HG03342 (cell line): ENCODE measurements at regions not wholly inside any gene's neighbourhood (a gene's known extent, or its start where the extent isn't known, plus 50 kb on each side); places are given as distances from the start of the nearest gene placed in this dataset.
"Not testable (repeated sequence)": the region's sequence is repeated elsewhere in the genome, so short reads cannot be mapped to it uniquely, and the experiment has no call there.

Experiments used
- ATAC-seq: cut with Tn5 transposase; IDR thresholded peaks from one replicate; pipeline ENCODE4 v1.9.1; 2021; ENCODE audit warnings: mild to moderate bottlenecking, moderate library complexity; ENCODE audit not compliant: unreplicated experiment

- ATAC-seq: no peak
These were observed 73.0 kb downstream of the GBP6 start for GRCh38 chr1:89436856-89437255.

GRCh38 chr1:89438301-89438700, 74.4 kb downstream of the GBP6 start:
- ATAC-seq: not testable (repeated sequence)

- no peak for ATAC-seq
These were observed 77.1 kb downstream of the GBP6 start for GRCh38 chr1:89440911-89441310.

GRCh38 chr1:89444791-89445190, 79.8 kb upstream of the LRRC8B start:
- ATAC-seq: no peak

GRCh38 chr1:89451011-89451410, 73.6 kb upstream of the LRRC8B start:
- peak; percentile 62 for ATAC-seq

GRCh38 chr1:89453123-89453972, 71.3 kb upstream of the LRRC8B start:
- no peak for ATAC-seq

GRCh38 chr1:89454845-89455521, 69.6 kb upstream of the LRRC8B start:
- no peak for ATAC-seq

GRCh38 chr1:89457046-89457445, 67.6 kb upstream of the LRRC8B start:
- ATAC-seq: no peak

GRCh38 chr1:89459081-89459480, 65.5 kb upstream of the LRRC8B start:
- ATAC-seq: no peak

GRCh38 chr1:89460325-89460724, 64.3 kb upstream of the LRRC8B start:
- no peak for ATAC-seq

- no peak for ATAC-seq
These were observed 62.4 kb upstream of the LRRC8B start for GRCh38 chr1:89462250-89462649.

GRCh38 chr1:89464008-89464407, 60.6 kb upstream of the LRRC8B start:
- ATAC-seq: no peak

GRCh38 chr1:89465201-89465600, 59.4 kb upstream of the LRRC8B start:
- ATAC-seq: peak; percentile 61

GRCh38 chr1:89466307-89466930, 58.2 kb upstream of the LRRC8B start:
- ATAC-seq: no peak

GRCh38 chr1:89472253-89472652, 52.4 kb upstream of the LRRC8B start:
- ATAC-seq: no peak

GRCh38 chr1:89472886-89473417, 51.7 kb upstream of the LRRC8B start:
- ATAC-seq: no peak
